ENCODE measurements at regions not wholly inside any gene's neighbourhood (a gene's known extent, or its start where the extent isn't known, plus 50 kb on each side); places are given as distances from the start of the nearest gene placed in this dataset.

- no peak overlapping the region for H3K9ac ChIP-seq (ENCODE audit: low read depth, low read length, poor library complexity, severe bottlenecking)
- no peaks in the 10 kb centered on the region for H4K20me1 ChIP-seq (ENCODE audit: insufficient read depth, low read length, poor library complexity, severe bottlenecking)
These were observed 154.0 kb downstream of the ANXA2 start for GRCh38 chr15:60243769-60244168.

GRCh38 chr15:60244813-60245212 lies 153.0 kb downstream of the ANXA2 start:
- no peaks in the 10 kb centered on the region for H3F3A ChIP-seq (ENCODE audit: low read depth)
- H3K27me3 ChIP-seq (ENCODE audit: insufficient read depth, low read length, poor library complexity, severe bottlenecking), result no peaks in the 10 kb centered on the region
- H3K36me3 ChIP-seq (ENCODE audit: insufficient read depth, low read length), result no peaks in the 10 kb centered on the region
- no peaks in the 10 kb centered on the region for H3K4me1 ChIP-seq (ENCODE audit: insufficient read depth, low read length, poor library complexity, severe bottlenecking)
- H4K20me1 ChIP-seq (ENCODE audit: insufficient read depth, low read length, poor library complexity, severe bottlenecking), result no peaks in the 10 kb centered on the region
- H3K9me2 ChIP-seq (replicated peaks; ENCODE audit: low read depth, low read length), result no peaks in the 10 kb centered on the region
- H3K9me3 ChIP-seq (ENCODE audit: insufficient read depth, low read depth, low read length), result no peaks in the 10 kb centered on the region
- H3K4me2 ChIP-seq (ENCODE audit: low read depth, low read length, poor library complexity, severe bottlenecking), result no peak overlapping the region
- H3K9ac ChIP-seq (ENCODE audit: low read depth, low read length, poor library complexity, severe bottlenecking), result no peak overlapping the region
- no peak overlapping the region for H3K4me3 ChIP-seq (ENCODE audit: low read length, poor library complexity, severe bottlenecking)
- no peak for TF ChIP-seq EZH2phosphoT487 (IDR thresholded peaks at IDR 0.05; ENCODE audit: borderline replicate concordance)
- TF ChIP-seq CTCF (conservative IDR thresholded peaks at IDR 0.05; ENCODE audit: low read length), result no peak
- no peaks in the 10 kb centered on the region for H3K79me2 ChIP-seq (ENCODE audit: insufficient read depth, low read length)
- H2AFZ ChIP-seq (ENCODE audit: low read length), result no peak overlapping the region

More at GRCh38 chr15:60243769-60244168, 154.0 kb downstream of the ANXA2 start:
- Histone ChIP-seq H3K4me2 (ENCODE audit: low read depth, low read length, poor library complexity, severe bottlenecking) (no peak overlapping the region), H2AFZ (ENCODE audit: low read length) (no peak overlapping the region), H3K9me3 (ENCODE audit: insufficient read depth, low read depth, low read length) (no peaks in the 10 kb centered on the region), H3K79me2 (ENCODE audit: insufficient read depth, low read length) (no peaks in the 10 kb centered on the region), H3K4me3 (ENCODE audit: low read length, poor library complexity, severe bottlenecking) (no peak overlapping the region), H3K27me3 (ENCODE audit: insufficient read depth, low read length, poor library complexity, severe bottlenecking) (no peaks in the 10 kb centered on the region), H3K36me3 (ENCODE audit: insufficient read depth, low read length) (no peaks in the 10 kb centered on the region), H3K4me1 (ENCODE audit: insufficient read depth, low read length, poor library complexity, severe bottlenecking) (no peaks in the 10 kb centered on the region), H3F3A (ENCODE audit: low read depth) (no peaks in the 10 kb centered on the region), H3K9me2 (replicated peaks; ENCODE audit: low read depth, low read length) (no peaks in the 10 kb centered on the region)
- TF ChIP-seq EZH2phosphoT487 (IDR thresholded peaks at IDR 0.05; ENCODE audit: borderline replicate concordance) (no peak), CTCF (conservative IDR thresholded peaks at IDR 0.05; ENCODE audit: low read length) (no peak)

- H2AFZ ChIP-seq (ENCODE audit: low read length), result no peak overlapping the region
- no peaks in the 10 kb centered on the region for H3K27me3 ChIP-seq (ENCODE audit: insufficient read depth, low read length, poor library complexity, severe bottlenecking)
- H4K20me1 ChIP-seq (ENCODE audit: insufficient read depth, low read length, poor library complexity, severe bottlenecking), result no peaks in the 10 kb centered on the region
- no peak overlapping the region for H3K9ac ChIP-seq (ENCODE audit: low read depth, low read length, poor library complexity, severe bottlenecking)
- H3F3A ChIP-seq (ENCODE audit: low read depth), result no peaks in the 10 kb centered on the region
- no peak overlapping the region for H3K4me2 ChIP-seq (ENCODE audit: low read depth, low read length, poor library complexity, severe bottlenecking)
- H3K36me3 ChIP-seq (ENCODE audit: insufficient read depth, low read length), result no peaks in the 10 kb centered on the region
- H3K79me2 ChIP-seq (ENCODE audit: insufficient read depth, low read length), result no peaks in the 10 kb centered on the region
- H3K9me3 ChIP-seq (ENCODE audit: insufficient read depth, low read depth, low read length), result no peaks in the 10 kb centered on the region
- no peaks in the 10 kb centered on the region for H3K9me2 ChIP-seq (replicated peaks; ENCODE audit: low read depth, low read length)
- H3K4me1 ChIP-seq (ENCODE audit: insufficient read depth, low read length, poor library complexity, severe bottlenecking), result no peaks in the 10 kb centered on the region
- no peak overlapping the region for H3K4me3 ChIP-seq (ENCODE audit: low read length, poor library complexity, severe bottlenecking)
- no peak for TF ChIP-seq EZH2phosphoT487 (IDR thresholded peaks at IDR 0.05; ENCODE audit: borderline replicate concordance)
- no peak for TF ChIP-seq CTCF (conservative IDR thresholded peaks at IDR 0.05; ENCODE audit: low read length)
These were observed 147.5 kb downstream of the ANXA2 start for GRCh38 chr15:60250316-60250715.

Measured in Loucy (cell line).